GM23248 (cell line): ENCODE measurements at regions not wholly inside any gene's neighbourhood (a gene's known extent, or its start where the extent isn't known, plus 50 kb on each side); places are given as distances from the start of the nearest gene placed in this dataset.

Source experiments
- EZH2 ChIP-seq: fragments of 200-600 bp; sonication (generic); IDR thresholded peaks from 2 replicates; pipeline ENCODE4 v1.6.1; 2018; ENCODE audit warnings: antibody characterized with exemption, mild to moderate bottlenecking; ENCODE audit not compliant: insufficient read depth, poor library complexity, severe bottlenecking
- EZH2phosphoT487 ChIP-seq: fragments of 200-600 bp; sonication (generic); IDR thresholded peaks from 2 replicates; pipeline ENCODE4 v1.6.1; 2018; ENCODE audit warnings: antibody characterized with exemption, moderate library complexity, mild to moderate bottlenecking, low read depth; ENCODE audit not compliant: insufficient read depth

DNA sequence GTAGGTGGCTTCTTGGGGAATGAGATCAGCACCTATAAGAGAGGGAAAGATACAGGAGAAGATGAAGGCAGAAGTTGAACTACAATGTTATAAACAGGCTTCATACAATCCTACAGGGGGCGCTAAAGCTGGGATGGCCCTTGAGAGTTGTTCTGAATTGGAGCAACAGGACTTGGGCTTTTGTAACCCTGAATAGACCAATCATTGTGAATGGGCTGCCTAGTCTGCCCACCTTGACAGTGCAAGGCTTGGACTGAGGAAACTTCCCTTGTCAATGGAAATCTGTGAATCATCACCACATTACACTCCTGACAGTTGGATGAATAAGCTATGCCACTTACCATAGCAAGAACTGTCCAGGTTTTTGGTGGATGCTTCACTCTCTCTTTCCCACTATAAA is 306.1 kb downstream of the KCNC2 start:
- TF ChIP-seq EZH2phosphoT487: no peak
- TF ChIP-seq EZH2: no peak
